ENCODE measurements at regions not wholly inside any gene's neighbourhood (a gene's known extent, or its start where the extent isn't known, plus 50 kb on each side); places are given as distances from the start of the nearest gene placed in this dataset.

- intact Hi-C loops (cut with DNase I; ENCODE audit: low total_unique reads) = no loop called here
- no peak overlapping the region for H3K27ac ChIP-seq
- TF ChIP-seq POLR2AphosphoS5 (IDR thresholded peaks at IDR 0.05) = no peak
- no peak for TF ChIP-seq CTCF (IDR thresholded peaks at IDR 0.05 in 8 of 11, conservative IDR thresholded peaks at IDR 0.05 in 3 of 11)
- TF ChIP-seq POLR2A (IDR thresholded peaks at IDR 0.05) = no peak
- no peak for DNase-seq
- no peaks in the 10 kb centered on the region for H3K36me3 ChIP-seq
- 74 to 85% (median 78%) methylated on average over 12 of the region's 12 CpGs for WGBS, 5 donors
- H3K27me3 ChIP-seq (replicated peaks in 1 of 7) = no peaks in the 10 kb centered on the region
- peaks cover 0 to 19% (median 13%) of the 10 kb centered on the region in 8 donors for H3K9me3 ChIP-seq
- no peaks in the 10 kb centered on the region for H3K4me1 ChIP-seq
- H3K4me3 ChIP-seq = no peak overlapping the region
Measured at GRCh38 chr3:74273555-74274402, 340.7 kb downstream of the CNTN3 start.

GRCh38 chr3:74273091-74273490 is 341.4 kb downstream of the CNTN3 start:
- H3K4me1 ChIP-seq = no peaks in the 10 kb centered on the region
- DNase-seq = no peak
- 41 to 58% (median 52%) methylated on average over 4 of the region's 4 CpGs for WGBS, 5 donors
- H3K36me3 ChIP-seq = no peaks in the 10 kb centered on the region
- H3K9me3 ChIP-seq = peaks cover 0 to 13% (median 7%) of the 10 kb centered on the region in 8 donors
- H3K27ac ChIP-seq = no peak overlapping the region
- TF ChIP-seq POLR2A (IDR thresholded peaks at IDR 0.05) = no peak
- no peak for TF ChIP-seq CTCF (IDR thresholded peaks at IDR 0.05 in 8 of 11, conservative IDR thresholded peaks at IDR 0.05 in 3 of 11)
- intact Hi-C loops (cut with DNase I; ENCODE audit: low total_unique reads) = no loop called here
- H3K27me3 ChIP-seq (replicated peaks in 1 of 7) = no peaks in the 10 kb centered on the region
- H3K4me3 ChIP-seq = no peak overlapping the region

GRCh38 chr3:74271541-74271940 is 342.9 kb downstream of the CNTN3 start:
- intact Hi-C loops (cut with DNase I; ENCODE audit: low total_unique reads) = no loop called here
- no peaks in the 10 kb centered on the region for H3K4me1 ChIP-seq
- H3K4me3 ChIP-seq = no peak overlapping the region
- DNase-seq = no peak
- H3K9me3 ChIP-seq = no peaks in the 10 kb centered on the region
- 86 to 92% (median 88%) methylated on average over 4 of the region's 4 CpGs for WGBS, 5 donors
- H3K27ac ChIP-seq = no peak overlapping the region
- H3K36me3 ChIP-seq = no peaks in the 10 kb centered on the region
- TF ChIP-seq CTCF (IDR thresholded peaks at IDR 0.05 in 8 of 11, conservative IDR thresholded peaks at IDR 0.05 in 3 of 11) (no peak), POLR2AphosphoS5 (IDR thresholded peaks at IDR 0.05) (no peak), POLR2A (IDR thresholded peaks at IDR 0.05) (no peak)
- no peaks in the 10 kb centered on the region for H3K27me3 ChIP-seq (replicated peaks in 1 of 7)

GRCh38 chr3:74269689-74270088 is 344.8 kb downstream of the CNTN3 start:
- Histone ChIP-seq H3K27me3 (replicated peaks in 1 of 7) (no peaks in the 10 kb centered on the region), H3K9me3 (no peaks in the 10 kb centered on the region), H3K36me3 (no peaks in the 10 kb centered on the region), H3K27ac (no peak overlapping the region), H3K4me1 (no peaks in the 10 kb centered on the region), H3K4me3 (no peak overlapping the region)
- no peak for TF ChIP-seq CTCF (IDR thresholded peaks at IDR 0.05 in 8 of 11, conservative IDR thresholded peaks at IDR 0.05 in 3 of 11)
- no peak for TF ChIP-seq POLR2A (IDR thresholded peaks at IDR 0.05)
- TF ChIP-seq POLR2AphosphoS5 (IDR thresholded peaks at IDR 0.05) = no peak
- DNase-seq = no peak
- intact Hi-C loops (cut with DNase I; ENCODE audit: low total_unique reads) = no loop called here
